HG02981 (cell line): ENCODE measurements at regions not wholly inside any gene's neighbourhood (a gene's known extent, or its start where the extent isn't known, plus 50 kb on each side); places are given as distances from the start of the nearest gene placed in this dataset.

Source experiments
- ATAC-seq: cut with Tn5 transposase; IDR thresholded peaks from one replicate; pipeline ENCODE4 v1.9.1; 2021; ENCODE audit warnings: mild to moderate bottlenecking, moderate library complexity; ENCODE audit not compliant: unreplicated experiment

- ATAC-seq, result no peak
Observed at GRCh38 chr3:27861046-27862036, 139.2 kb upstream of the EOMES start.

- ATAC-seq, result no peak
Observed at GRCh38 chr3:27865731-27866130, 143.6 kb upstream of the EOMES start.

GRCh38 chr3:27869152-27869551 lies 147.0 kb upstream of the EOMES start:
- ATAC-seq, result no peak

- ATAC-seq, result no peak
Observed at GRCh38 chr3:27877061-27878013, 155.2 kb upstream of the EOMES start.

GRCh38 chr3:27878014-27878383 lies 155.9 kb upstream of the EOMES start:
- no peak for ATAC-seq

GRCh38 chr3:27880969-27881892 lies 159.1 kb upstream of the EOMES start:
- peak; percentile 53 for ATAC-seq

GRCh38 chr3:27883266-27883665 lies 161.1 kb upstream of the EOMES start:
- ATAC-seq, result no peak

GRCh38 chr3:27885641-27886040 lies 163.5 kb upstream of the EOMES start:
- ATAC-seq, result no peak

- ATAC-seq, result no peak
Observed at GRCh38 chr3:27888562-27888961, 166.4 kb upstream of the EOMES start.

- no peak for ATAC-seq
Observed at GRCh38 chr3:27889745-27890144, 167.6 kb upstream of the EOMES start.

- ATAC-seq, result no peak
Observed at GRCh38 chr3:27900316-27900715, 178.2 kb upstream of the EOMES start.

GRCh38 chr3:27903446-27903845 lies 181.3 kb upstream of the EOMES start:
- ATAC-seq, result no peak

- no peak for ATAC-seq
Observed at GRCh38 chr3:27905625-27906024, 183.5 kb upstream of the EOMES start.

GRCh38 chr3:27907148-27907547 lies 185.0 kb upstream of the EOMES start:
- no peak for ATAC-seq

GRCh38 chr3:27907929-27908328 lies 185.8 kb upstream of the EOMES start:
- no peak for ATAC-seq

GRCh38 chr3:27910456-27910855 lies 188.3 kb upstream of the EOMES start:
- no peak for ATAC-seq

- ATAC-seq, result no peak
Observed at GRCh38 chr3:27914199-27914598, 192.1 kb upstream of the EOMES start.

- ATAC-seq, result no peak
Observed at GRCh38 chr3:27923349-27924068, 201.4 kb upstream of the EOMES start.

GRCh38 chr3:27927882-27928281 lies 205.8 kb upstream of the EOMES start:
- no peak for ATAC-seq

GRCh38 chr3:27930052-27930602 lies 208.0 kb upstream of the EOMES start:
- no peak for ATAC-seq
